LNCaP clone FGC (cell line): ENCODE measurements at regions not wholly inside any gene's neighbourhood (a gene's known extent, or its start where the extent isn't known, plus 50 kb on each side); places are given as distances from the start of the nearest gene placed in this dataset.

ENCODE experiments used
- DNase-seq: peaks from one replicate; pipeline ENCODE4 v3.0.0-alpha.2; 2011; ENCODE audit warnings: low read depth
- H3K4me3 ChIP-seq: 2 replicates; pipeline ENCODE4 v1.5.1; 2011; ENCODE audit warnings: mild to moderate bottlenecking, low read depth, low read length, control low read depth
- TF ChIP-seq, protein P1 (sequence below): IDR thresholded peaks from 2 replicates; pipeline ENCODE4 v1.5.1; 2012; ENCODE audit warnings: mild to moderate bottlenecking; ENCODE audit not compliant: control insufficient read depth, insufficient read depth; ENCODE audit errors: extremely low read depth

DNA sequence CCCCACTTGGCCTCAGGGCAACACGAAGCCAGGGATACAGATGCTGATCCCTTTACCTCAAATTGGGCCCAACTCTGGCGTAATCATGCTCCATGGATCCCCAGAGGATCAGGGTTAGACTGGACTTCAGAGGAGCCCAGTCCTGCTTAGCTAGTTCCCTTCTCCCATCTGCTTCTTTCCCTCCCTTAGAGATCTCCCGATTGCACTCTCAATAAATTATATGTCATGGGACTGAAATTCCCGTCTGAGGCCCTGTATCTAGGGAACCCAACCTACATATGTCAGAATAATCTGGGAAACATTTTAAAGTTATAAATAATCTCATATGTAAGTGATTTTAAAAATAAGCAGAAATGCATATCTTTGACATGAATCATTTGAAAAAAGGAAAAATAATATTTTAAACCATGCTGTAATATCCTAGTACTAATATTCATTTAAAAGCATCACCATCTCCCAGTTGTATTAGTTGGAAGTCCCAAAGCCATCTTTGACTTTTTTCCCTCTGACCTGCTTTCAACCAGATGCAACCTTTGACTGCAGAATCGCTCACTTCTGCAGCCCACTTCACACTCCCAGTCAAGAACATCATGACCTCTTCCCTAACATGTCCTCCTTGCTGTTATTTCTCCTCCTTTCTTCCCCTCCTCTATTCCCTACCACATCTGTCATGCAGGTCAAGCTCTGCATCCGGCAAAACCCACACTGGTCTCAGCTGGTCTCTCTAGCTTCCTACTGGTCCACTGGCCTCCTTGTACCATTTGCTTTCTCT lies 393.6 kb downstream of the BTBD3 start:
- no peak overlapping the region for H3K4me3 ChIP-seq
- TF ChIP-seq, protein P1, sequence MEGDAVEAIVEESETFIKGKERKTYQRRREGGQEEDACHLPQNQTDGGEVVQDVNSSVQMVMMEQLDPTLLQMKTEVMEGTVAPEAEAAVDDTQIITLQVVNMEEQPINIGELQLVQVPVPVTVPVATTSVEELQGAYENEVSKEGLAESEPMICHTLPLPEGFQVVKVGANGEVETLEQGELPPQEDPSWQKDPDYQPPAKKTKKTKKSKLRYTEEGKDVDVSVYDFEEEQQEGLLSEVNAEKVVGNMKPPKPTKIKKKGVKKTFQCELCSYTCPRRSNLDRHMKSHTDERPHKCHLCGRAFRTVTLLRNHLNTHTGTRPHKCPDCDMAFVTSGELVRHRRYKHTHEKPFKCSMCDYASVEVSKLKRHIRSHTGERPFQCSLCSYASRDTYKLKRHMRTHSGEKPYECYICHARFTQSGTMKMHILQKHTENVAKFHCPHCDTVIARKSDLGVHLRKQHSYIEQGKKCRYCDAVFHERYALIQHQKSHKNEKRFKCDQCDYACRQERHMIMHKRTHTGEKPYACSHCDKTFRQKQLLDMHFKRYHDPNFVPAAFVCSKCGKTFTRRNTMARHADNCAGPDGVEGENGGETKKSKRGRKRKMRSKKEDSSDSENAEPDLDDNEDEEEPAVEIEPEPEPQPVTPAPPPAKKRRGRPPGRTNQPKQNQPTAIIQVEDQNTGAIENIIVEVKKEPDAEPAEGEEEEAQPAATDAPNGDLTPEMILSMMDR = no peak

DNA sequence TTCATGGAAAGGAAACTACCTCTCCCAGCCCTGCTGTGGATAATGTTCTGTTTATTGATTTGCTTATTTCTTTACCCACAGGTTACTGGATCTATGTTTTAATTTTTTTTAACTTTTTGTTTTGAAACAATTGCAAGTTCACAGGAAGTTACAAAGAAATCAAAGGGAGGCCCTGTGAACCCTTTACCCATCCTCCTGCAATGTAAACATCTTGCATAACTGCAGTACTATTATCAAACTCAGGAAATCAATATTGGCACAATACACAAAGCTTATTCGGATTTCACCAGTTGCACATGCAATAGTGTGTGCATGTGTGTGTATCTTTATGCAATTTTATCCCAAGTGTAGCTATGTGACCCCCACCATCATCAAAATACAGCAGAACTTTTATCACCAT lies 398.0 kb downstream of the BTBD3 start:
- no peak overlapping the region for H3K4me3 ChIP-seq
- DNase-seq = no peak
- TF ChIP-seq, protein P1 = no peak

More for the DNA sequence above, 393.6 kb downstream of the BTBD3 start:
- no peak for DNase-seq

DNA sequence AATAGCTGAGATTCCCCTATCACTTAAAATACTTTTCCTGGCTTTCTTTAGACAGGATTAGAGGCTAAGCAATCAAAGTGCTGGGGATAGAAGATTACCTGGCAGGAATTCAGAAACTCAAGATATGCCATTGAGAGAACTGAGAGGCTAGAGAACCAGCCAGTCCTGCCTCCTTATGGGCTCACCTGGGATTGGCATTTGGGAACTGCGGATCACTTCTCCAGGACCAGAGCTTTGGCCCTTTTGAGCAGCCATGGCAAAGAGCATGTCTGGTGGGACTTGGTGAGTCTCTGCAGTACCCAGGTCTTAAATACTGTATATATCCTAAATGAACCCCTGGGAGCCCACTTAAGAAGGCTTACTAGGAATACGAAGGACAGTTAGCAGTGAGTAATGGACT lies 399.1 kb downstream of the BTBD3 start:
- DNase-seq = no peak
- no peak overlapping the region for H3K4me3 ChIP-seq
- TF ChIP-seq, protein P1 = no peak

DNA sequence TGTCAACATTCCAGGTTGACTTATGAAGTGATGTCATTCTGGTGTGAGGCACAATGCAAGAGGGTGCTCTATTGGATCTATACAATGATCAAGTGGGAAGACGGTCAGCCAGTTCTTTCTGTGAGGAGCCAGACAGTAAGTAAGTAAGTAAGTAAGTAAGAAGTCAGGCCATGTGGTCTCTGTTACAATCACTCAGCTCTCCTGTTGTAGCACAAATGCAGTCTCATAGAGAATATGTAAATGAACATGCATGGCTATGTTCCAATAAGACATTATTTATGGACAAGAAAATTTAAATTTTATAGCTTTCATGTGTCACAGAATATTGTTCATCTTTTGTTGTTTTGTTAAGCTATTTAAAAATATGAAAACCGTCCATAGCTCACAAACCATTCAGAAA lies 399.7 kb downstream of the BTBD3 start:
- no peak for DNase-seq
- no peak overlapping the region for H3K4me3 ChIP-seq
- TF ChIP-seq, protein P1 = no peak

DNA sequence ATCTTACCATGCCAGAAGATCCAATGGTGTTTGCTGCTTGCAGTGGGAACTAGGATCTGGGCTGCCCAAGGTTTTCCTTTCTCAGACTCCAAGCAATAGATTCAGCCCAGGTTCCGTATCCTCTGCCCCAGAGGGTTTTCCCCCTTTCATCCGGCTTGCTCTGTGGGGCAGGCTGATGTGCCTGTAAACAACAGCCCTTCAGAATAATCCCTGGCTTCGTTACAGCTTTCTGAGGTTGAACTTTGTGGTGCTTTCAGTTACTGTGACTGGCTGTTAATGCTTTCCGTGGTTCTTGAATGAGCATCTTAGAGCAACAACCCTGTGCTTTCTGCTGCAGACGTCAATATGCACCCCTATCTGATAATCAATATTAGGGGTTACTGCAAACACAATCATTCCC lies 400.4 kb downstream of the BTBD3 start:
- no peak overlapping the region for H3K4me3 ChIP-seq
- no peak for DNase-seq
- TF ChIP-seq, protein P1 = no peak

DNA sequence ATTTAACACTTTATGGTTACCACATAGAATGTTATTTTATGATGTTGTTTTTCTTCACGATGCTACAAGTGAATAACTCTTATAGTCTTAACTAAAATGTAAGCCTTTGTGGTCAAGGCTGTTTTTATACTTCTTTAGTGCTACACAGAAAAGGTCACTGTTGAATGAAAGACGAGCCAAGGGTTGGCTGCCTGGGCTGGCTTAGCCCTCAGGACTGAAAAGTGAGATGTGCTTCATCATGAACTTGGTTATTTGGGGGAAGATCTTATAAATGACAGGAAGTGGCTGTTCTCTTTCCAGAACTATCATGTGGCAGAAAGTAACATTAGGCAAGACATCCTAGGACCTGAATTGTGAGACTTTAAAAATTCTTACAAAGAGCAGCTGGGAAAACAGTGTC lies 404.0 kb downstream of the BTBD3 start:
- H3K4me3 ChIP-seq = no peak overlapping the region
- DNase-seq = no peak
- TF ChIP-seq, protein P1 = no peak

DNA sequence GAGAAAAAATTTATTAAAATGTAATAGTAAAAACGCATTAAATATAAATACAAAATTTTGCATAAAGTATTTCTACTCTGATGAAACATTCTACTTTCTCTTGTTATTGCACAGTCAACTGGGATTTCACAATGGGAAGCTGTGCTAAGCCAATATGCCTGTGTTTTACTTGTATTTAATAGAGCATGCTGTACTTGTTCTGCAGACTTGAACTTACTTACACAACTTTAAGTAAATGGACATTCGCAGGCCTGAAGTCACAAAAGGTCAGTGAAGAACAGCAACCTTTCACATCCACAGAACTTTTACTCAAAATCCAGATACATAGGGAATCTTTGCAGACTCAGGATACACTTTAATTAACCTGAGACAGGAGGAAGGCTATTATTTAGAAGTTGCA lies 409.5 kb downstream of the BTBD3 start:
- TF ChIP-seq, protein P1 = no peak
- no peak for DNase-seq
- H3K4me3 ChIP-seq = no peak overlapping the region
